ENCODE measurements at regions not wholly inside any gene's neighbourhood (a gene's known extent, or its start where the extent isn't known, plus 50 kb on each side); places are given as distances from the start of the nearest gene placed in this dataset.

DNA sequence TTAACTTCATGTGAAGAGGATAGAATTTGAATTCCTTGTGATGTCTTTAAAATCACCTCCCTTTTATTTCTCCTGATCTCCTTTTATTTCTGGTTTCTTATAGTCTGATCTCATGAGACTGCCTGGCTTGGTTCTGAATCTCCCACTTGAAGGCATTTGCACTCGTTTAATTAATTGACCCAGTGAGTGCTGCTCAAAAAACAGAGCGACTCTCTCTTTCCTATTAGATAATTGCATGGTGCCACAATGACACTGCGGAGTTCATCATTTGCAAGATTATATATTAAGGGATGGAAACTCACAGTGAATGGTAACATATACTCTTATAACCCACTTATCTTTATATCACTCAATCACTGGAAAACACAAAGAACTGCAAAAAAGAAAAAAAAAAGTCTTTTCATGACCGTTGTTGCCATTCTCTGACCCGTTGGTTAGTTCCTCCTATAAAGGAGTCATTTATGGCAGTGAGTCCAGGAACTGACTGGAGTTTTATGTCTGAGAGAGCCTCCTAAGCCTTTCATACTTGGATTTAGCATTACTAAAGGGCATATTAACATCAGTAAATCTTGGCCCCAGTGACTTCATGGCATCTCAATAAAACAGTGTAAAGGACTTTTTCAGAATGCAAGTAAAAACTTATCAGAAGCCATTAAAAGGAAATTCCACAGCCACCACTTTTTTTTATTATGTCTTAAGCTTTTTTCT lies 103.3 kb upstream of the EPHA4 start:
- no TSS peak for BruUV-seq (replicated peaks)
- WGBS (ENCODE audit: low lambda C conversion rate): 1% methylated on average over 5 of the region's 5 CpGs
- no peaks in the 10 kb centered on the region for H3K27me3 ChIP-seq (ENCODE audit: control insufficient read depth in 1 of 2, insufficient read depth in 2 of 2, low read length in 2 of 2)
- H2AFZ ChIP-seq (ENCODE audit: low read length): no peak overlapping the region
- ATAC-seq (no peak), FAIRE-seq (no peak), DNase-seq (ENCODE audit: low spot score) (no peak)
- intact Hi-C loops (cut with micrococcal nuclease; ENCODE audit: unreplicated experiment): no loop called here
- no peaks in the 10 kb centered on the region for H3K79me2 ChIP-seq (ENCODE audit: insufficient read depth, low read length)
- H3K4me1 ChIP-seq (ENCODE audit: insufficient read depth, low read length): no peaks in the 10 kb centered on the region
- no peak overlapping the region for H3K9ac ChIP-seq (ENCODE audit: insufficient read depth, low read depth, low read length)
- ChIA-PET POLR2A (no interaction called here), CTCF (ENCODE audit: low intra/inter-chr PET ratio, low total read pairs) (no interaction called here)
- no peak overlapping the region for H3K4me2 ChIP-seq (ENCODE audit: low read depth, low read length)
- in situ Hi-C loops (cut with HindIII; ENCODE audit: extremely low pct_ligation_motif_present, low pct_unique_long_range_greater_than_20kb): no loop called here
- no peaks in the 10 kb centered on the region for H4K20me1 ChIP-seq (ENCODE audit: insufficient read depth, low read length)
- H3K9me3 ChIP-seq (ENCODE audit: low read length): peaks cover 6% of the 10 kb centered on the region; the same call in 1 of the 2 replicates
- no peak overlapping the region for H3K4me3 ChIP-seq (replicated peaks in 1 of 3; ENCODE audit: insufficient read depth in 1 of 3, low read depth in 2 of 3, low read length in 3 of 3)
- H3K36me3 ChIP-seq (replicated peaks in 1 of 2; ENCODE audit: control insufficient read depth in 1 of 2, insufficient read depth in 2 of 2, low read length in 2 of 2): no peaks in the 10 kb centered on the region
- no peak overlapping the region for H3K27ac ChIP-seq (ENCODE audit: extremely low read length, insufficient read depth, low read length)
- TF ChIP-seq NFRKB (IDR thresholded peaks at IDR 0.05): no peak
- TF ChIP-seq HNF4A (CRISPR knock-in tag; IDR thresholded peaks at IDR 0.05): no peak
- TF ChIP-seq NCOR1 (IDR thresholded peaks at IDR 0.05; ENCODE audit: borderline replicate concordance, low read length): no peak
- TF ChIP-seq ZHX1 (CRISPR knock-in tag; IDR thresholded peaks at IDR 0.05; ENCODE audit: low read depth): no peak
- TF ChIP-seq ZNF567 (CRISPR knock-in tag; IDR thresholded peaks at IDR 0.05; ENCODE audit: borderline replicate concordance): no peak
- no peak for TF ChIP-seq ZBTB4 (CRISPR knock-in tag; IDR thresholded peaks at IDR 0.05; ENCODE audit: borderline replicate concordance)
- TF ChIP-seq KLF16 (CRISPR knock-in tag; IDR thresholded peaks at IDR 0.05): no peak
- TF ChIP-seq ATF2 (CRISPR knock-in tag; IDR thresholded peaks at IDR 0.05): no peak
- TF ChIP-seq MLXIP (CRISPR knock-in tag; IDR thresholded peaks at IDR 0.05; ENCODE audit: borderline replicate concordance): no peak
- TF ChIP-seq MAF1 (CRISPR knock-in tag; IDR thresholded peaks at IDR 0.05; ENCODE audit: borderline replicate concordance): no peak
- TF ChIP-seq ZNF724P (CRISPR knock-in tag; IDR thresholded peaks at IDR 0.05; ENCODE audit: borderline replicate concordance): no peak
- no peak for TF ChIP-seq ZBTB7A (CRISPR knock-in tag; IDR thresholded peaks at IDR 0.05)
- TF ChIP-seq ATF7-NPFF (CRISPR knock-in tag; IDR thresholded peaks at IDR 0.05; ENCODE audit: low read depth): no peak
- TF ChIP-seq CREB1 (IDR thresholded peaks at IDR 0.05): no peak
- no peak for TF ChIP-seq CREB1 (CRISPR knock-in tag; IDR thresholded peaks at IDR 0.05)

Measured in HepG2 (cell line).